ENCODE measurements at regions not wholly inside any gene's neighbourhood (a gene's known extent, or its start where the extent isn't known, plus 50 kb on each side); places are given as distances from the start of the nearest gene placed in this dataset.

DNA sequence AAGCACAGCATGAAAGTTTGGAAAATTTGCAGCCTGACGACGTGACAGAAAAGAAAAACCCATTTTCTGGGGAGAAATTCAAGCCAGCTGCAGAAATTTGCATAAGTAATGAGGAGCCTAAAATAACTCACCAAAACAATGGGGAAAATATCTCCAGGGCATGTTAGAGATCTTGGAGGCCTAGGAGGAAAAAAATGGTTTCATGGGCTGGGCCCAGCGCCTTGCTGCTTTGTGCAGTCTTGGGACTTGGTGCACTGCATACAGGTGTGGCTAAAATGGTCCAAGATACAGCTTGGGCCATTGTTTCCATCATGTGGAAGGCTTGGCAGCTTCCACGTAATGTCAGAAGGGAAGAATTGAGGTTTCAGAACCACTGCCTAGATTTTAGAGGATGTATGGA, 428.5 kb upstream of the FRG2C start:
- TF ChIP-seq SUZ12 (IDR thresholded peaks at IDR 0.05; ENCODE audit: extremely low read depth, insufficient read depth, insufficient read length) (no peak), ZNF274 (IDR thresholded peaks at IDR 0.05; ENCODE audit: low read depth, low read length) (no peak), YY1 (IDR thresholded peaks at IDR 0.05; ENCODE audit: insufficient read depth, insufficient read length) (no peak)

Measured in NT2/D1 (cell line).